ENCODE measurements at regions not wholly inside any gene's neighbourhood (a gene's known extent, or its start where the extent isn't known, plus 50 kb on each side); places are given as distances from the start of the nearest gene placed in this dataset.

DNA sequence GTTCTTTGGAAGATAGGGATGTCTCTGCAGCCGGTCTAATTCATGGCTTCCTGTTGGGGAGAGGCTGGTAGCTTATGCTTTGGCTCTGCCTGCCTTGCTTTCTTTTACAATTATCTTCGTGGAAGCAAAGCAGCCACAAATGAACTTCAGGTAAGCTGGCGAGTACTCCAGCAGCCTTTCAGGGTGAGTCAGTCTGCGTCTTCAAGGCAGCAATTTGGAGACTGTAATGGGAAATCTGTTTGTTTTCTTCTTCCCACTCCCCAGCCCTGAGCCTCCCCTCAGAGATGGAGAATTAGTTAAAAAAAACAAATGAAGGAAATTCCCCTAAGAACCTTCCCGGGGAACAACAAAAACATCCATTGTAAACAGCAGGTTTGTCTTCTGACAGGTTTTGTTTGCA, 100.1 kb downstream of the PSAT1 start:
- TF ChIP-seq, protein P1, sequence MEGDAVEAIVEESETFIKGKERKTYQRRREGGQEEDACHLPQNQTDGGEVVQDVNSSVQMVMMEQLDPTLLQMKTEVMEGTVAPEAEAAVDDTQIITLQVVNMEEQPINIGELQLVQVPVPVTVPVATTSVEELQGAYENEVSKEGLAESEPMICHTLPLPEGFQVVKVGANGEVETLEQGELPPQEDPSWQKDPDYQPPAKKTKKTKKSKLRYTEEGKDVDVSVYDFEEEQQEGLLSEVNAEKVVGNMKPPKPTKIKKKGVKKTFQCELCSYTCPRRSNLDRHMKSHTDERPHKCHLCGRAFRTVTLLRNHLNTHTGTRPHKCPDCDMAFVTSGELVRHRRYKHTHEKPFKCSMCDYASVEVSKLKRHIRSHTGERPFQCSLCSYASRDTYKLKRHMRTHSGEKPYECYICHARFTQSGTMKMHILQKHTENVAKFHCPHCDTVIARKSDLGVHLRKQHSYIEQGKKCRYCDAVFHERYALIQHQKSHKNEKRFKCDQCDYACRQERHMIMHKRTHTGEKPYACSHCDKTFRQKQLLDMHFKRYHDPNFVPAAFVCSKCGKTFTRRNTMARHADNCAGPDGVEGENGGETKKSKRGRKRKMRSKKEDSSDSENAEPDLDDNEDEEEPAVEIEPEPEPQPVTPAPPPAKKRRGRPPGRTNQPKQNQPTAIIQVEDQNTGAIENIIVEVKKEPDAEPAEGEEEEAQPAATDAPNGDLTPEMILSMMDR (IDR thresholded peaks at IDR 0.05) = no peak
- TF ChIP-seq POLR2A (IDR thresholded peaks at IDR 0.05) = no peak
- H3K4me3 ChIP-seq (ENCODE audit: low read depth, poor library complexity, severe bottlenecking) = no peak overlapping the region
- intact Hi-C loops (cut with DNase I; ENCODE audit: low total_unique reads) = no loop called here
- 35 to 37% methylated on average over 5 of the region's 5 CpGs for WGBS, 2 donors
- DNase-seq (ENCODE audit: low spot score in 2 of 2) = no peak

DNA sequence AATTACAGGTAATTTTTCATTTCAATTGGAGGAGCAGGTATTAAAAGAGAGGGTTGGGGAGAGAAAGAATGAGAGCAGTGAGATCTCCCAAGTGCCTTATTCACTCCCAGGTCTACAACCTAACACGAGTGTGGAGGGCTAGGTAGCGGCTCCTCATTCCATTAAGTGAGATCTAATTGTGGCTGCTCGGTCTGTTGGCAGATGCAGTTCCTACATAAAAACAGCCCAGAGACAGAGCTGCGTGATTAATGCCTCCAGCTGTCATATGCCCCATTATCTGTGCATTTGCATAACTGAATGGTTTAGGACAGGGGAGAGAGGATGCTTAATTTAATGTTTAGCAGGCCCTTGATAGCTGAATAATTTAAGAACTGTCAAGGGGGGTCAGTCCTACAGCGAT, 100.5 kb downstream of the PSAT1 start:
- no peak overlapping the region for H3K4me3 ChIP-seq (ENCODE audit: low read depth, poor library complexity, severe bottlenecking)
- WGBS, 2 donors = 30 to 31% methylated on average over 5 of the region's 5 CpGs
- no peak for DNase-seq (ENCODE audit: low spot score in 2 of 2)
- TF ChIP-seq POLR2A (IDR thresholded peaks at IDR 0.05) = no peak
- TF ChIP-seq, protein P1 (IDR thresholded peaks at IDR 0.05) = no peak
- intact Hi-C loops (cut with DNase I; ENCODE audit: low total_unique reads) = no loop called here

DNA sequence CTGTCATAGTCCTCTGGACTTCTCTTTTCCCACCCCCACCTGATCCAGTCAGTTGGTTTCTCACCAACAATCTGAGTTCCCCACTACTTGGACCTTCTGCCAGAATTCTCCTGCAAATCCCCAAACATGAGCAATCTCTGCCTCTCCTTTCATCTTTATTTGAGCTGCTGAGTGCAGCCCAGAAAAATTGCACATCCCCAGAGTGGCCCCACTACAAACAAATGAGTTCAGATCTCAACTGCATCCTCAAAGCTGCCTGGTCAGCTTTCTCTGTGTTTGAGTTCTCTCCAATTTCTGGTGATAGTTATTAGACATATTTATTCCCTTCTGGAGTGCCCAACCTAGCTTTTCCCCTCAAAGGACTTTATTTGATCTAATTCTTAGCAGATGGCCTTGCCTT, 102.2 kb downstream of the PSAT1 start:
- TF ChIP-seq POLR2A (IDR thresholded peaks at IDR 0.05) = no peak
- TF ChIP-seq, protein P1 (IDR thresholded peaks at IDR 0.05) = no peak
- intact Hi-C loops (cut with DNase I; ENCODE audit: low total_unique reads) = no loop called here
- no peak for DNase-seq (ENCODE audit: low spot score in 2 of 2)
- no peak overlapping the region for H3K4me3 ChIP-seq (ENCODE audit: low read depth, poor library complexity, severe bottlenecking)

DNA sequence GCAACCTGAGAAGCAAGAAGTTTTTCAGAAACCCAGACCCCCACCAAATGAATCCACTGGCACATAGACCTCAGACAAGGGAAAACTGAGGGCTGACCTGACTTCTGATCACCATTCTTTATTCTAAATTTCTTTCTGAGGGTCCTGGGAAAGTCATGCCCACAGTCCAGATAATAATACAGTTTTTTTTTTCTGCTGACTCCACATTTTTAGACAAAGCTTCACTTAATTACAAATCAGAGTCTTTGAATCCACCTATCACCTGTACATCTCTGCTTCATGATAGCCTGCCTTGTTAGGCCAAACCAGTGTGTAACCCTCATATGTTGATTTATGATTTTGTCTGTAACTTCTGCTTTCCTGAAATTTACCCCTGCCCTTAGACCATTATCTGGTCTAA, 103.6 kb downstream of the PSAT1 start:
- intact Hi-C loops (cut with DNase I; ENCODE audit: low total_unique reads) = no loop called here
- TF ChIP-seq, protein P1 (IDR thresholded peaks at IDR 0.05) = no peak
- TF ChIP-seq POLR2A (IDR thresholded peaks at IDR 0.05) = no peak
- H3K4me3 ChIP-seq (ENCODE audit: low read depth, poor library complexity, severe bottlenecking) = no peak overlapping the region
- no peak for DNase-seq (ENCODE audit: low spot score in 2 of 2)

DNA sequence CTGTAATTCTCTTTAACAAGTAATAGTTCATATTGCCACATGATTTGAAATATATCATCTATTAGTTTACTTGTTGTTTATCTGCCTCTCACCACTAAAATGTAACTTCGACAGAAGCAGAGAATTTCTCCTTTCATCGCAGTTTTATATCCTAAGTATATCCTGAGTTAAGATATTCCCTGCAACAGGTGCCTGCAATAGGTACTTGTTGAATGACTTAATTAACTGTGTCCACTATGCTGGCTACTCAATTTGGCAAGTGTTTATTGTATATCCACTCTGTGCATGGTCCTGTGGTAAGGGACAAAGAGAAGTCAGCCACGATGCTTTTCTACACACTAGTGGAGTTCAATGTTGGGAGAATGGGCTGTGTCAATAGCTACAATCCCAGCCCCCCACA, 108.5 kb downstream of the PSAT1 start:
- no peak overlapping the region for H3K4me3 ChIP-seq (ENCODE audit: low read depth, poor library complexity, severe bottlenecking)
- TF ChIP-seq, protein P1 (IDR thresholded peaks at IDR 0.05) = no peak
- TF ChIP-seq POLR2A (IDR thresholded peaks at IDR 0.05) = no peak
- no peak for DNase-seq (ENCODE audit: low spot score in 2 of 2)
- intact Hi-C loops (cut with DNase I; ENCODE audit: low total_unique reads) = no loop called here
- 95 to 96% methylated on average over 3 of the region's 3 CpGs for whole genome bisulfite sequencing, 2 donors

DNA sequence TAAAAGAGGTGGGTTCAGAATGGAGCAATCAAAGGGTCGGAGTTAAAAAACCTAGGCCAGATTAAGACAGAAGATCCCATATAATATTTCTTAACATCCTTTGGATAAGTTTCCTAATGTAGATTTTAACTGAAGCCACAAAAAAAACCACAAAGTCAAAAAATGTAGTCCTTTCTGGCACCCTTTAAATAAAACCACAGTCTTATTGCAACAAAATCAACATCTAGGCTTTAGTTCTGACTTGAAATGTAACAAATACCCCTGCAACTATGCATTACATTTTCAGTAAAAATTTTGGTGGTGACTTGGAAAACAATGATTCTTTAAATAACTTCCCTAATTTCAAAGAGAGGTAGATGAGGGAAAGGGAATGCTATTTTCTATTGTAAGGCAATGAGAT, 109.2 kb downstream of the PSAT1 start:
- intact Hi-C loops (cut with DNase I; ENCODE audit: low total_unique reads) = no loop called here
- TF ChIP-seq POLR2A (IDR thresholded peaks at IDR 0.05) = no peak
- TF ChIP-seq, protein P1 (IDR thresholded peaks at IDR 0.05) = no peak
- 78 to 87% methylated on average over 1 of the region's 1 CpG for WGBS, 2 donors

More for the DNA sequence above, 109.2 kb downstream of the PSAT1 start:
- H3K4me3 ChIP-seq (ENCODE audit: low read depth, poor library complexity, severe bottlenecking) = no peak overlapping the region
- DNase-seq (ENCODE audit: low spot score in 2 of 2) = no peak
